Loucy (cell line): ENCODE measurements at regions not wholly inside any gene's neighbourhood (a gene's known extent, or its start where the extent isn't known, plus 50 kb on each side); places are given as distances from the start of the nearest gene placed in this dataset.

Source experiments
- CTCF ChIP-seq: fragments of 200-600 bp; sonication (generic); conservative IDR thresholded peaks from 2 replicates; pipeline ENCODE4 v1.5.1; 2014; ENCODE audit warnings: mild to moderate bottlenecking, antibody characterized with exemption, low read length
- EZH2phosphoT487 ChIP-seq: fragments of 200-600 bp; IDR thresholded peaks from 2 replicates; pipeline ENCODE4 v1.6.1; 2018; ENCODE audit warnings: antibody characterized with exemption, mild to moderate bottlenecking, moderate library complexity, borderline replicate concordance

GRCh38 chr18:27366151-27366550, 181.0 kb upstream of the CHST9 start:
- TF ChIP-seq CTCF (no peak), EZH2phosphoT487 (no peak)
